ENCODE measurements at regions not wholly inside any gene's neighbourhood (a gene's known extent, or its start where the extent isn't known, plus 50 kb on each side); places are given as distances from the start of the nearest gene placed in this dataset.

GRCh38 chr2:2577407-2577831 is 246.3 kb upstream of the MYT1L start:
- DNase-seq (ENCODE audit: low spot score): no peak

DNA sequence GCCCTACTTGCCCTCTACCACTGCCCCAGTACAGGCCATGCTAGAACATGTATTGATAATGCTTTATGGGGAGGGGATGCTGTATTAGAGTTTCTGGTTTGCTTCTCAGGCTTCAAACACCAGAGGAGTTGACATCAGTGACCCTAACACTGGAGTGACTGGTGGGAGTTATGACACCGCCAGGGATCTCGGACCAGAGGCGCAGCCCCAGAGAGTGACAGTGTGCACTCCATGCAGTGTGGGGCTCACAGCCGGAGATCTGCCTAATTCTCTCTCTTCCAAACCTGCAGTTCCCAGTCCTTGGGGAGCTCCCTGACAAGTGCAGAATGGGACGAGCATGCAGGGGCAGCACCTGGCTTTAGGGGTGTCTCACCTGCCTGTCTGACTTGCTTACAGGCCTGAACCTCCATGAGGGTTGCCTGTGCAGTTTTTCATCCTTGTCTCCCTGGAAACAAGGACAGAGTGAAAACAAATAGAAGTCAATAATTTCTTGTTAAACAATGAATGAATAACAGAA is 244.9 kb upstream of the MYT1L start:
- no peaks in the 10 kb centered on the region for H3K4me1 ChIP-seq (ENCODE audit: control insufficient read depth in 1 of 2, low read depth in 2 of 2)
- H3K27me3 ChIP-seq (replicated peaks; ENCODE audit: insufficient read depth): no peaks in the 10 kb centered on the region
- TF ChIP-seq, protein P1, sequence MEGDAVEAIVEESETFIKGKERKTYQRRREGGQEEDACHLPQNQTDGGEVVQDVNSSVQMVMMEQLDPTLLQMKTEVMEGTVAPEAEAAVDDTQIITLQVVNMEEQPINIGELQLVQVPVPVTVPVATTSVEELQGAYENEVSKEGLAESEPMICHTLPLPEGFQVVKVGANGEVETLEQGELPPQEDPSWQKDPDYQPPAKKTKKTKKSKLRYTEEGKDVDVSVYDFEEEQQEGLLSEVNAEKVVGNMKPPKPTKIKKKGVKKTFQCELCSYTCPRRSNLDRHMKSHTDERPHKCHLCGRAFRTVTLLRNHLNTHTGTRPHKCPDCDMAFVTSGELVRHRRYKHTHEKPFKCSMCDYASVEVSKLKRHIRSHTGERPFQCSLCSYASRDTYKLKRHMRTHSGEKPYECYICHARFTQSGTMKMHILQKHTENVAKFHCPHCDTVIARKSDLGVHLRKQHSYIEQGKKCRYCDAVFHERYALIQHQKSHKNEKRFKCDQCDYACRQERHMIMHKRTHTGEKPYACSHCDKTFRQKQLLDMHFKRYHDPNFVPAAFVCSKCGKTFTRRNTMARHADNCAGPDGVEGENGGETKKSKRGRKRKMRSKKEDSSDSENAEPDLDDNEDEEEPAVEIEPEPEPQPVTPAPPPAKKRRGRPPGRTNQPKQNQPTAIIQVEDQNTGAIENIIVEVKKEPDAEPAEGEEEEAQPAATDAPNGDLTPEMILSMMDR (IDR thresholded peaks at IDR 0.05): no peak
- no peak for DNase-seq (ENCODE audit: low spot score)
- no peak for ATAC-seq (ENCODE audit: insufficient number of reproducible peaks, low FRiP score, low read depth)
- H3K36me3 ChIP-seq: no peaks in the 10 kb centered on the region
- H3K27ac ChIP-seq: no peak overlapping the region
- no peaks in the 10 kb centered on the region for H3K9me3 ChIP-seq
- H3K4me3 ChIP-seq: no peak overlapping the region

More at GRCh38 chr2:2577407-2577831, 246.3 kb upstream of the MYT1L start:
- TF ChIP-seq, protein P1 (IDR thresholded peaks at IDR 0.05): no peak
- Histone ChIP-seq H3K4me1 (ENCODE audit: control insufficient read depth in 1 of 2, low read depth in 2 of 2) (no peaks in the 10 kb centered on the region), H3K27ac (no peak overlapping the region), H3K4me3 (no peak overlapping the region), H3K36me3 (no peaks in the 10 kb centered on the region), H3K9me3 (no peaks in the 10 kb centered on the region), H3K27me3 (replicated peaks; ENCODE audit: insufficient read depth) (no peaks in the 10 kb centered on the region)
- ATAC-seq (ENCODE audit: insufficient number of reproducible peaks, low FRiP score, low read depth): no peak

GRCh38 chr2:2575181-2575577 is 244.1 kb upstream of the MYT1L start:
- ATAC-seq (ENCODE audit: insufficient number of reproducible peaks, low FRiP score, low read depth) (no peak), DNase-seq (ENCODE audit: low spot score) (no peak)
- no peaks in the 10 kb centered on the region for H3K27me3 ChIP-seq (replicated peaks; ENCODE audit: insufficient read depth)
- H3K27ac ChIP-seq: no peak overlapping the region
- no peaks in the 10 kb centered on the region for H3K4me1 ChIP-seq (ENCODE audit: control insufficient read depth in 1 of 2, low read depth in 2 of 2)
- no peak overlapping the region for H3K4me3 ChIP-seq
- H3K36me3 ChIP-seq: no peaks in the 10 kb centered on the region
- H3K9me3 ChIP-seq: no peaks in the 10 kb centered on the region
- TF ChIP-seq, protein P1 (IDR thresholded peaks at IDR 0.05): no peak

- Histone ChIP-seq H3K4me3 (no peak overlapping the region), H3K4me1 (ENCODE audit: control insufficient read depth in 1 of 2, low read depth in 2 of 2) (no peaks in the 10 kb centered on the region), H3K27ac (no peak overlapping the region), H3K27me3 (replicated peaks; ENCODE audit: insufficient read depth) (no peaks in the 10 kb centered on the region), H3K9me3 (no peaks in the 10 kb centered on the region), H3K36me3 (no peaks in the 10 kb centered on the region)
- no peak for ATAC-seq (ENCODE audit: insufficient number of reproducible peaks, low FRiP score, low read depth)
- TF ChIP-seq, protein P1 (IDR thresholded peaks at IDR 0.05): no peak
- DNase-seq (ENCODE audit: low spot score): no peak
These were observed 243.5 kb upstream of the MYT1L start for GRCh38 chr2:2574401-2575180.

DNA sequence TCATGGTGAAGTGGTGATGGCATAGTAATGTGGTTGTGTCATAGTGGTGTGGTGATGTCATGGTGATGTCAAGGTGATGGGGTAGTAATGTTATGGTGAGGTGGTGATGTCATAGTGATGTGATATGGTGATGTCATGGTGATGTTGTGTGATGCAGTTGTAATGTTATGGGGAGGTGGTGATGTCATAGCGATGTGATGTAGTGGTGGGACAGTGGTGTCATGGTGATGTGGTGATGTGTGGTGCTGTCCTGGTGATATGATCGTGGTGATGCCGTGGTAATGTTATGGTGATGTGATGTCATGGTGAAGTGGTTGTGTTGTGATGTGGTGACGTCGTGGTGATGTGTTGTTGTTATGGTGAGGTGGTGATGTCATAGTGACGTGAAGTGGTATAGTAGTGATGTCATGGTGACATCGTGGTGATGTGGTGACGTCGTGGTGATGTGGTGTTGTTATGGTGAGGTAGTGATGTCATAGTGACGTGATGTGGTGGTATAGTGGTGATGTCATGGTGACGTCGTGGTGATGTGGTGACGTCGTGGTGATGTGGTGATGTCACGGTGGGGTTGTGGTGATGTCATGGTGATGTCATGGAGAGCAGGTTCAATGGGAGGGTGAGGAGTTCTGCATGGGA is 242.7 kb upstream of the MYT1L start:
- H3K4me3 ChIP-seq: no peak overlapping the region
- no peak overlapping the region for H3K27ac ChIP-seq
- H3K27me3 ChIP-seq (replicated peaks; ENCODE audit: insufficient read depth): no peaks in the 10 kb centered on the region
- H3K36me3 ChIP-seq: no peaks in the 10 kb centered on the region
- no peaks in the 10 kb centered on the region for H3K9me3 ChIP-seq
- ATAC-seq (ENCODE audit: insufficient number of reproducible peaks, low FRiP score, low read depth) (no peak), DNase-seq (ENCODE audit: low spot score) (no peak)
- TF ChIP-seq, protein P1 (IDR thresholded peaks at IDR 0.05): no peak
- no peaks in the 10 kb centered on the region for H3K4me1 ChIP-seq (ENCODE audit: control insufficient read depth in 1 of 2, low read depth in 2 of 2)
